GM12873 (cell line): ENCODE measurements at regions not wholly inside any gene's neighbourhood (a gene's known extent, or its start where the extent isn't known, plus 50 kb on each side); places are given as distances from the start of the nearest gene placed in this dataset.

Source experiments
- TF ChIP-seq, protein P1 (sequence below): IDR thresholded peaks from 2 replicates; pipeline ENCODE4 v1.5.1; 2012; ENCODE audit warnings: low read depth, mild to moderate bottlenecking, moderate library complexity, low read length, control low read depth; ENCODE audit not compliant: insufficient read depth; ENCODE audit errors: missing control alignments

DNA sequence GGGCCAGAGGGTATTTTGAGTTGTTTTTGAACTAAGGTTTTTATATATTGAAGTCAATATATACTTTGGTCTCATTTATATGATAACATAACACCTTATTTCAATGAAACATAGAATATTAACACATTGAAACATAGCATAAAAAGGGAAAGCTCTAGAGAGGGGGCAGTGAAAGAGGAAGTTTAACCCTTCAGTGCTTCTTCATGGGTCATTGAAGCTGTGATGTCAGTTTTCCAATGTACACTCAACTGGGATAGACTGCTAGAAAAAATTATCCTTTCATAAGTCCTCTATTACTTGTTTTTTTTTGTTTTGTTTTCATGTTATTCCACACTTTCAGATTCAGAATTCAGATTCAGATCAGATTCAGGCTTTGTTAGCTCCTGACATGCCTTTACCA lies 442.7 kb downstream of the EPHA5 start:
- TF ChIP-seq, protein P1, sequence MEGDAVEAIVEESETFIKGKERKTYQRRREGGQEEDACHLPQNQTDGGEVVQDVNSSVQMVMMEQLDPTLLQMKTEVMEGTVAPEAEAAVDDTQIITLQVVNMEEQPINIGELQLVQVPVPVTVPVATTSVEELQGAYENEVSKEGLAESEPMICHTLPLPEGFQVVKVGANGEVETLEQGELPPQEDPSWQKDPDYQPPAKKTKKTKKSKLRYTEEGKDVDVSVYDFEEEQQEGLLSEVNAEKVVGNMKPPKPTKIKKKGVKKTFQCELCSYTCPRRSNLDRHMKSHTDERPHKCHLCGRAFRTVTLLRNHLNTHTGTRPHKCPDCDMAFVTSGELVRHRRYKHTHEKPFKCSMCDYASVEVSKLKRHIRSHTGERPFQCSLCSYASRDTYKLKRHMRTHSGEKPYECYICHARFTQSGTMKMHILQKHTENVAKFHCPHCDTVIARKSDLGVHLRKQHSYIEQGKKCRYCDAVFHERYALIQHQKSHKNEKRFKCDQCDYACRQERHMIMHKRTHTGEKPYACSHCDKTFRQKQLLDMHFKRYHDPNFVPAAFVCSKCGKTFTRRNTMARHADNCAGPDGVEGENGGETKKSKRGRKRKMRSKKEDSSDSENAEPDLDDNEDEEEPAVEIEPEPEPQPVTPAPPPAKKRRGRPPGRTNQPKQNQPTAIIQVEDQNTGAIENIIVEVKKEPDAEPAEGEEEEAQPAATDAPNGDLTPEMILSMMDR, result no peak

DNA sequence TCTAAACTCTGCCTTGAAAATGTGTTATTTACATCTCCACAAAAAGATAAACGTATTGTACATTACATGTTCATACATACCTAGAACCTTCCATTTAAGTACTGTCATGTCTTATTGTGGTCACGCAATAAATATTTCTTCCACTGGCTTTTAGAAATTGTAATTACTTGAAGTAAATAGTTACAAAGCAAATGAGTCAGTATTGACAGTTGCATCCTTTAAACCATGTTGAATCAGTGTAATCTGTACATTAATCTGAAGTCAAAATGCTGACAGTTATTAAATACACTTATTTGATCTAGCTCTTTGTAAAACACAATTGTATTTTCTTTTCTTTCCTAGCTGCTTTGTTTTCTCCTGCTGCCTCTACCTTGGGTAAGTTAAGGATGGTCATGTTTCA lies 446.7 kb downstream of the EPHA5 start:
- TF ChIP-seq, protein P1, result no peak

DNA sequence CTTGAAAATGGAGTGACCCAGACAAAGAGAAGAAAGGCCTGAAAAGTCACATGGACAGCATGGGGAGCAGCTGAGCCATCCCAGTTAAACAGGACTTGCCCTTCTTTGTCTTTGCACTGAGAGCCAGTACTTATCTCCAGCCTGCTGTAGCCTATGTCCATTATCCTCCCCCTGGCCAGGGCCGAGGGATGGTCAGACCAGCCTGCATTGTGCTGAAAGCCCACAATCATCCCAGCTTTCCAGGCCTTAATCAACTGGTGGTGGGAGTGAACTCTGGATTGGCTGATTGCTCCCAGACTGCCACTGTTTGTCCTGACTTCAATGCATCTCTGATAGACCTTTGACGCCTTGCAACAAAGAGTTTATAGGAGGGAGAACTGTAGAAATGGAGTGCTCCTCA lies 453.1 kb downstream of the EPHA5 start:
- TF ChIP-seq, protein P1, result no peak

DNA sequence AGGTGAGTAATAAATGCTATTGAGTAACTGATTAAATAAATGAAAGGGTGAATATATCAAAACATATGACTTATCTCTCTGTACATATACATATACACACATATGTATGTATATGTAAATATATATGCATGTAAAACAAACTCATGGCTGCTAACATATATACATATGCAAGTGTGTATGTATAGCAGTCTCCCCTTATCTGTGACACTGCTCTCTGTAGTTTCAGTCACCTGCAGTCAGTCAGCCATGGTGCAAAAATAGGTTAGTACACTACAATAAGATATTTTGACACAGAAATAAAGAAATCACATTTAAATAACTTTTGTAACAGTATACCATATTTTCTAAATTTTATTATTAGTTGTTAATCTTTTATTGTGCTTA lies 467.4 kb downstream of the EPHA5 start:
- TF ChIP-seq, protein P1, result no peak

DNA sequence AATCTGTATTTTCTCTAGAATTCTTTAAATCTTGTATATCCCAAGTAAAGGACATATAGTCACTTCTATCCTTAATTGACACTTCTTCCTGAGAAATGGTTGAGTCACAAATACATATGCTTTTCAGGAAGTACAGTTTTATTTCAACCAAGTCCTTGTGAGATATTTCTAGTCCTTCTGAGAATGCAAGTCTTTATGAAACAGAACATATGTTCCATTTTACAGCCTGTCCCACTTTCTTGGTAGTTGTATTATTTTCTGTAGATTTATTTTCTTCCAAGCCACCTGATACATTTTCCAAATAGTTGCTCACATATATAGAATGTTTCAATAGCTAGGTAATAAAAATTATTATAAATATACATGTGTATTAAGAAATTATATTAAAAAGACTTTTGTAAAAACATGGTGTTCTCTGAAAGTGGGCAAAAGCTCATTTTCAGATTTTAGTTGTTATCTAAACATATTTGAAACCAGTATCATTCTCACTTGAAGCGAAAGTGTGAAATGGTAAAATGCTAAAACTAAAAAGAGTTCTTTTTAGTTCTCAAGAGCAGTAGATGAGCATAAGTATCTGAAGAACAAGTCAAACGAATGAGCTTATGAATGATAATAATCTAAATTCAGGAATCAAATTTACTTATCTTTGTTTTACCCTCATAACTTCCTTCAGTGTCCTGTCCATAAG lies 468.0 kb downstream of the EPHA5 start:
- TF ChIP-seq, protein P1, result no peak

DNA sequence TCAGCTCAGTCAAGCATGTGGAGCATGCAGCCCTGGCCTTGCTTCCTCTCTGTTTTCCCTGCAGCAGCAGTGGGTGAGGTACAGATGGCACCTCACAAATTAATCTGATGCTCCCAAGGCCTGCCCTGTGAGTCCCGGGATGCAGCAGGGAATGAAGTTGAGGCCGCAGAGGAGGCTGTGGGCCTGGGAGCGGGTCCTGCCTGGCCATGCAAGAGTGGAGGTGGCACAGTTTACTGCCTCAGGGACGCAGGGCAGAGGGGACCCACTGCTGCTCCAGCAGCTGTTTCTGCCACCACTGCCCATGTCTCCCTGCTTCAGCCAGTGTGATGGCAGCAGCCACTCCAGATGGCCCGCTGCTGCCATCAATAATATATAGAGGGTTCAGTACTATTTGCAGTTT lies 474.6 kb downstream of the EPHA5 start:
- TF ChIP-seq, protein P1, result no peak

DNA sequence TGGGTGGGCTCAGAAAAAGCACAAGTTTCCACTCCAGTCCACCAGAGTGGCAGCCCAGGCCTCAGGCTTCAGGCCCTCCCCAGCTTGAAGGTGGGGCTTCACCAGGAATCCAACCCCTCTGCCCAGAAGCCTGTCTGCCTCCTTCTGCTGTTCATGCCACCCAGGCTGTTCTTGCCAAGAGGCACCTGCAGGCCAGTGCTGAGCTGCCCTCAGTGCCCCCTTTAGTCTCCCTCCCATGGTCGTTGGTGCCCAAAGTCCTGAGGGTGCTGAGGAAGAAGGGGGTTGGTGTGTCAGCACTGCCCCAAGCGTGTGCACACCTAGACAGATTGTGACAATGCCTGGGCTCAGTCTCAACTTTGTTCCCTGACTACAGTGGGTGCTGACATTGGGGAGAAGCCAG lies 475.3 kb downstream of the EPHA5 start:
- TF ChIP-seq, protein P1, result no peak
